Neuronal stem cell (in vitro differentiated cells): ENCODE measurements at regions not wholly inside any gene's neighbourhood (a gene's known extent, or its start where the extent isn't known, plus 50 kb on each side); places are given as distances from the start of the nearest gene placed in this dataset.

Experiments
- DNase-seq: peaks from one replicate; pipeline ENCODE4 v3.0.0-alpha.2; 2013; ENCODE audit warnings: low spot score
- H2AFZ ChIP-seq: one replicate; pipeline ENCODE4 v1.6.1; 2013; ENCODE audit warnings: mild to moderate bottlenecking, low read length, inconsistent platforms
- H2AK5ac ChIP-seq: 2 replicates; pipeline ENCODE4 v1.6.1; 2013; ENCODE audit warnings: low read depth, mild to moderate bottlenecking, inconsistent platforms, low read length, moderate library complexity, mixed read lengths
- H2BK120ac ChIP-seq: 2 replicates; pipeline ENCODE4 v1.6.1; 2013; ENCODE audit warnings: low read depth, mild to moderate bottlenecking, inconsistent platforms, low read length, moderate library complexity, mixed read lengths
- H2BK12ac ChIP-seq: one replicate; pipeline ENCODE4 v1.6.1; 2013; ENCODE audit warnings: low read length, inconsistent platforms
- H2BK15ac ChIP-seq: 2 replicates; pipeline ENCODE4 v1.6.1; 2013; ENCODE audit warnings: mild to moderate bottlenecking, low read length, inconsistent platforms, mixed read lengths
- H2BK5ac ChIP-seq: one replicate; pipeline ENCODE4 v1.6.1; 2013; ENCODE audit warnings: inconsistent platforms, mild to moderate bottlenecking, low read length, moderate library complexity
- H3K14ac ChIP-seq: one replicate; pipeline ENCODE4 v1.6.1; 2013; ENCODE audit warnings: low read length, inconsistent platforms
- H3K18ac ChIP-seq: 2 replicates; pipeline ENCODE4 v1.6.1; 2013; ENCODE audit warnings: low read length, inconsistent platforms
- H3K23ac ChIP-seq: 2 replicates; pipeline ENCODE4 v1.6.1; 2013; ENCODE audit warnings: low read depth, mild to moderate bottlenecking, mixed read lengths, low read length, inconsistent platforms; ENCODE audit not compliant: poor library complexity
- H3K27ac ChIP-seq: replicated peaks from 3 replicates; pipeline ENCODE4 v1.5.1; 2013; ENCODE audit warnings: low read length, inconsistent platforms
- H3K27me3 ChIP-seq, 3 experiments: 2 replicates each; pipeline ENCODE4 v1.6.1; 2013; ENCODE audit warnings: low read length in 3 of 3, mild to moderate bottlenecking in 2 of 3, inconsistent platforms in 1 of 3, low read depth in 1 of 3, mixed read lengths in 1 of 3, moderate library complexity in 1 of 3; ENCODE audit not compliant: control insufficient read depth in 3 of 3, insufficient read depth in 3 of 3
- H3K36me3 ChIP-seq, 2 donors: replicated peaks in 1 of 2; 2 replicates each; pipeline ENCODE4 v1.6.1; 2013; ENCODE audit warnings: low read length in 2 of 2; ENCODE audit not compliant: control insufficient read depth in 2 of 2, insufficient read depth in 2 of 2
- H3K4ac ChIP-seq: 2 replicates; pipeline ENCODE4 v1.6.1; 2013; ENCODE audit warnings: inconsistent platforms, mild to moderate bottlenecking, low read length, moderate library complexity
- H3K4me1 ChIP-seq, 2 donors: 1 replicate in 1 of 2; 2 replicates in 1 of 2; pipeline ENCODE4 v1.6.1; 2013; ENCODE audit warnings: low read length in 2 of 2, low read depth in 1 of 2; ENCODE audit not compliant: control insufficient read depth in 2 of 2, insufficient read depth in 1 of 2
- H3K4me2 ChIP-seq: one replicate; pipeline ENCODE4 v1.6.1; 2013; ENCODE audit warnings: mild to moderate bottlenecking, low read length, inconsistent platforms; ENCODE audit not compliant: insufficient read depth, poor library complexity, severe bottlenecking
- H3K4me3 ChIP-seq, 2 donors: 2 replicates each; pipeline ENCODE4 v1.5.1; 2013; ENCODE audit warnings: low read length in 2 of 2, mild to moderate bottlenecking in 2 of 2, inconsistent platforms in 1 of 2, moderate library complexity in 1 of 2
- H3K79me1 ChIP-seq: one replicate; pipeline ENCODE4 v1.6.1; 2013; ENCODE audit warnings: low read depth, mild to moderate bottlenecking, inconsistent platforms, low read length, moderate library complexity
- H3K9ac ChIP-seq: one replicate; pipeline ENCODE4 v1.6.1; 2013; ENCODE audit warnings: mild to moderate bottlenecking, low read depth, low read length, inconsistent platforms; ENCODE audit not compliant: poor library complexity
- H3K9me3 ChIP-seq, 2 donors: replicated peaks in 1 of 2; 2 replicates each; pipeline versions ENCODE3 to v1.6.1; 2013; ENCODE audit warnings: low read length in 2 of 2, mild to moderate bottlenecking in 2 of 2, inconsistent platforms in 1 of 2, low read depth in 1 of 2, mixed read lengths in 1 of 2, moderate library complexity in 1 of 2; ENCODE audit not compliant: control insufficient read depth in 2 of 2, insufficient read depth in 1 of 2
- H4K8ac ChIP-seq: one replicate; pipeline ENCODE4 v1.6.1; 2013; ENCODE audit warnings: low read depth, mild to moderate bottlenecking, inconsistent platforms, low read length, moderate library complexity
- H4K91ac ChIP-seq: one replicate; pipeline ENCODE4 v1.6.1; 2013; ENCODE audit warnings: low read length, low read depth, mild to moderate bottlenecking, inconsistent platforms; ENCODE audit not compliant: poor library complexity
- WGBS, 2 donors: extraction: QIAGEN DNeasy Blood & Tissue Kit; methylation state at CpG; one replicate each; pipeline ENCODE4 v1.1.7; 2013; ENCODE audit warnings: missing lambda C conversion rate in 2 of 2, mixed read lengths in 1 of 2; ENCODE audit not compliant: insufficient read length in 2 of 2, insufficient replicate concordance in 1 of 2; ENCODE audit errors: extremely low coverage in 2 of 2; 5-methylcytosine and 5-hydroxymethylcytosine counted together

GRCh38 chrX:87370865-87371264 is 146.7 kb upstream of the KLHL4 start:
- Histone ChIP-seq H2BK12ac (no peak overlapping the region), H3K9me3 (no peaks in the 10 kb centered on the region), H3K4ac (no peak overlapping the region), H3K9ac (no peak overlapping the region), H3K27ac (no peak overlapping the region), H3K4me1 (no peaks in the 10 kb centered on the region), H4K91ac (no peak overlapping the region), H3K18ac (no peak overlapping the region), H2BK5ac (no peak overlapping the region), H3K14ac (no peak overlapping the region), H3K79me1 (no peaks in the 10 kb centered on the region), H2BK15ac (no peak overlapping the region), H3K4me3 (no peak overlapping the region), H3K4me2 (no peak overlapping the region), H2AK5ac (no peak overlapping the region), H4K8ac (no peak overlapping the region), H2BK120ac (no peak overlapping the region), H2AFZ (no peak overlapping the region), H3K36me3 (no peaks in the 10 kb centered on the region), H3K27me3 (no peaks in the 10 kb centered on the region), H3K23ac (no peak overlapping the region)
- no CpG with 5 or more reads among the region's 2 CpGs for WGBS, 2 donors
- DNase-seq, result no peak

GRCh38 chrX:87374324-87374723 is 143.3 kb upstream of the KLHL4 start:
- Histone ChIP-seq H3K9me3 (no peaks in the 10 kb centered on the region), H2AFZ (no peak overlapping the region), H2BK12ac (no peak overlapping the region), H3K79me1 (no peaks in the 10 kb centered on the region), H3K4me3 (no peak overlapping the region), H3K4me2 (no peak overlapping the region), H3K27ac (no peak overlapping the region), H3K36me3 (no peaks in the 10 kb centered on the region), H2AK5ac (no peak overlapping the region), H3K4me1 (no peaks in the 10 kb centered on the region), H3K14ac (no peak overlapping the region), H2BK5ac (no peak overlapping the region), H4K91ac (no peak overlapping the region), H2BK120ac (no peak overlapping the region), H3K4ac (no peak overlapping the region), H2BK15ac (no peak overlapping the region), H3K23ac (no peak overlapping the region), H3K9ac (no peak overlapping the region), H4K8ac (no peak overlapping the region), H3K27me3 (no peaks in the 10 kb centered on the region), H3K18ac (no peak overlapping the region)
- no peak for DNase-seq

- H3K27ac ChIP-seq, result no peak overlapping the region
- no peak overlapping the region for H2BK15ac ChIP-seq
- no peak overlapping the region for H3K4me3 ChIP-seq
- WGBS, 2 donors, result no CpG with 5 or more reads among the region's 4 CpGs
- no peak overlapping the region for H4K91ac ChIP-seq
- H3K79me1 ChIP-seq, result no peaks in the 10 kb centered on the region
- H2AFZ ChIP-seq, result no peak overlapping the region
- H2AK5ac ChIP-seq, result no peak overlapping the region
- no peak overlapping the region for H3K4me2 ChIP-seq
- H3K36me3 ChIP-seq, result no peaks in the 10 kb centered on the region
- H3K27me3 ChIP-seq, result no peaks in the 10 kb centered on the region
- H4K8ac ChIP-seq, result no peak overlapping the region
- H2BK120ac ChIP-seq, result no peak overlapping the region
- H3K14ac ChIP-seq, result no peak overlapping the region
- H3K18ac ChIP-seq, result no peak overlapping the region
- H2BK5ac ChIP-seq, result no peak overlapping the region
- no peaks in the 10 kb centered on the region for H3K4me1 ChIP-seq
- H3K9me3 ChIP-seq, result no peaks in the 10 kb centered on the region
- H3K9ac ChIP-seq, result no peak overlapping the region
- H3K23ac ChIP-seq, result no peak overlapping the region
- no peak for DNase-seq
- H2BK12ac ChIP-seq, result no peak overlapping the region
- H3K4ac ChIP-seq, result no peak overlapping the region
These were observed 140.7 kb upstream of the KLHL4 start for GRCh38 chrX:87376896-87377295.

- Histone ChIP-seq H2AFZ (no peak overlapping the region), H3K14ac (no peak overlapping the region), H2BK5ac (no peak overlapping the region), H3K27ac (no peak overlapping the region), H3K4me3 (no peak overlapping the region), H3K23ac (no peak overlapping the region), H2BK12ac (no peak overlapping the region), H3K4ac (no peak overlapping the region), H4K91ac (no peak overlapping the region), H3K79me1 (no peaks in the 10 kb centered on the region), H3K9me3 (no peaks in the 10 kb centered on the region), H3K27me3 (no peaks in the 10 kb centered on the region), H2AK5ac (no peak overlapping the region), H3K18ac (no peak overlapping the region), H3K36me3 (no peaks in the 10 kb centered on the region), H3K4me1 (no peaks in the 10 kb centered on the region), H4K8ac (no peak overlapping the region), H2BK120ac (no peak overlapping the region), H3K4me2 (no peak overlapping the region), H2BK15ac (no peak overlapping the region), H3K9ac (no peak overlapping the region)
- WGBS, 2 donors, result no CpG with 5 or more reads among the region's 1 CpG
- DNase-seq, result no peak
These were observed 129.2 kb upstream of the KLHL4 start for GRCh38 chrX:87388381-87388780.
